NCI-H446 treated with DMSO at 0.1 percent for 48 hours (cell line): ENCODE measurements at regions not wholly inside any gene's neighbourhood (a gene's known extent, or its start where the extent isn't known, plus 50 kb on each side); places are given as distances from the start of the nearest gene placed in this dataset.
A peak's percentile ranks its signal among the peaks of the same experiment; 100 is the strongest.
"Not testable (repeated sequence)": the region's sequence is repeated elsewhere in the genome, so short reads cannot be mapped to it uniquely, and the experiment has no call there.

Experiments
- DNase-seq: peaks from one replicate; lab custom pipeline; 2025; lab: John Stamatoyannopoulos, UW

GRCh38 chr5:23451156-23451555 lies 56.3 kb upstream of the PRDM9 start:
- no peak for DNase-seq

- no peak for DNase-seq
Measured at GRCh38 chr5:23450187-23450586, 57.2 kb upstream of the PRDM9 start.

DNA sequence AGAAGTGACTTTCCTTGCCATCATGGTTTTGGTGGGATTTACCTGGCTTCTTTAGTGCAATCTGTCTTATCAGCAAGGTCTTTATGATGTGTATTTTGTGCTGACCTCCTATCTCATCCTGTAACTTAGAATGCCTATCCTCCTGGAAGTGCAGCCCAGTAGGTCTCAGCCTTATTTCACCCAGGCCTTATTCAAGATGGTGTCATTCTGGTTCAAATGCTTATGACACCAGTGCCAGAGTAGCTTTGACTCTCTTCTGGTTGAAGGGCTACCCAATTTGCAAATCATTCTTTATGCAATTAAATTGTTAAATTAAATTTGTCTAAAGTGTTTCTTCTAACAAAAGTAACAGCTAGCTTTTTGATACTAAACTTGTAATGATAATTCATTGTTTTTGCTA lies 58.8 kb upstream of the PRDM9 start:
- no peak for DNase-seq

DNA sequence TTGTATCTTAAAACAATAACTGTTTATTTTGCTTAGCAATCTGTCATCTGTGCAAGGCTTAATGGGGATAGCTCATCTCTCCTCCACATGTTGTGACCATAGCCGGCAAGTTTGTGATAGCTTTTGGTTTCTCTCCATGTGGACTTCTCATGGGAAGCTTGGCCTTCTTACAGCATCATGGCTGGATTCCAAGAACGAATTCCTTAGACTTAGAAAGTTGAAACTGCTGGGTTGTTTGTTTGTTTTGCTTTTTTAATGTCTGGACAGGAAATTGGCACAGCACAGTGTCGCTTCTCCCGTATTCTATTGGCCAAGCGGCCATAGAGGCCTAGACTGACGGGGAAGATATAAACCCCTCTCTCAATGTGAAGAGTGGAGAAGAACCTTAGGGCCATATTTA lies 61.0 kb upstream of the PRDM9 start:
- DNase-seq, result peak; percentile 33

DNA sequence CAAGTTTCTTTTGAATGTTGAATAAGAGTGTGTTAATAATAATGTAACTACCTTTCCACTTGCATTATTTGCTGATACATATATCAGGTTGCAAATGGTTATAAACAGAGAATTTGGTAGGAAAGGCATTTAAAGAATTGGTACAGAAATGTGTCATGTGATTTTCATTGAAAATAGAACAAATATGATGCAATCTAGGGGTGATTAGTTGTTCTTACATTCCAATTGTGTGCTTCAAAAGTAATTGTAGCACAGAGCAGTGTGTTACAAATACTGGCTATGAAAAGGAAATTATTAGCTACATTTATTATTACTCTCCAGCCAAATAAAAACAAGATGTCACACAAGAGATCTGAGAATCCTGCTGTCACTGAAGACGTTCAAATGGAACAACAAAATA lies 61.8 kb upstream of the PRDM9 start:
- no peak for DNase-seq

DNA sequence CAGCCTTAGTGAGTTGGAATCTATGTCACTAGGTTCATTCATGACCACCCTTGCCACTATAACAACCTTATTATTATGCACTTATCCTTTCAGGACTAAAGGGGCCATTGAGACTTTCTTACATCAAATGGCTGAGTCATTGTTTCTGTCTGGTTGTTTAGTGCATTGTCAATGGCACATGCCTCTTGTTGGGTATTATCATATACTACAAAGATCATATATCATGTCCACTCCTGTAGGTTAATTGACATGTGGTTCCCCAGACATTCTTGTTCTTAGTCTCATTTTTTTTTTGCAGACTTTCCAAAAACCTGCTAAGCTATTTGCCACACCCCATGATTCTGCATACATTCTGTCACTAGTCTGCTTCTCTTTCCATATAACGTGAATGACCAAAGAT lies 66.7 kb upstream of the PRDM9 start:
- no peak for DNase-seq

- DNase-seq, result no peak
Measured at GRCh38 chr5:23437011-23437410, 70.4 kb upstream of the PRDM9 start.

DNA sequence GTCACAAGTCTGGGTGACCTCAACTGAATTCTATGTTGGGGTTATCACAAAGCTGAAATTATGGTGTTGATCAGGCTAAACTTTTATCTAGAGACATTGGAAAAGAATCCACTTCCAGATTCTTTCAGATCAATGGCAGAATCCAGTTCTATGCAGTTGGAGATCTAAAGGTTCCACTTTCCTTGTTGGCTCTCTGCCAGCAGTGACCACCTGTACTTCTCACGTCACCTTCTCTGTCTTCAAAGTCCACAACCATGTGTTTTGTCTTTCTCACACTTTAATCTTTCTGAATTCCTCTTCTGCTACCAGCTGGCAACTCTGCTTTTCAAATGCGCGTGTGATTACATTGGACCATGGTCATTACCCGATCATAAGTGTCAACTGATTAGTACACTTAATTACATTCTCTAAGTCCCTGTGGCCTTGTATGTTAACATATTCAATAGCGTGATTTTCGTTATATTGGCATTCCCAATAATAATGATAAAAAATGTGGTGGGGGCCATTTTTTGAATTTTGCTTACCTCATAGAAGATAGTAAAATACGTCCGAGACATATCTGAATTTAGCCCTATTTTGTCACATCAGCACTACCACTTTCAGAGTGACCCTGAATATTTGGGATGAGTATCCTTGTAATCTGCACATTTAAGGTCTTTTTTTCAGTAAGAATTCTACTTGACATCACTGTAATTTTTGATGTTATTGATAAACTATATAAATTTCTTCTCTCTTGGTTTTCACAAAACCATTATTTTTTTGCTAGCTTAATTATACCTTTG lies 73.7 kb upstream of the PRDM9 start:
- DNase-seq, result no peak

- DNase-seq, result no peak
Measured at GRCh38 chr5:23428705-23429104, 78.7 kb upstream of the PRDM9 start.

GRCh38 chr5:23420214-23420613 lies 87.2 kb upstream of the PRDM9 start:
- DNase-seq, result not testable (repeated sequence)

DNA sequence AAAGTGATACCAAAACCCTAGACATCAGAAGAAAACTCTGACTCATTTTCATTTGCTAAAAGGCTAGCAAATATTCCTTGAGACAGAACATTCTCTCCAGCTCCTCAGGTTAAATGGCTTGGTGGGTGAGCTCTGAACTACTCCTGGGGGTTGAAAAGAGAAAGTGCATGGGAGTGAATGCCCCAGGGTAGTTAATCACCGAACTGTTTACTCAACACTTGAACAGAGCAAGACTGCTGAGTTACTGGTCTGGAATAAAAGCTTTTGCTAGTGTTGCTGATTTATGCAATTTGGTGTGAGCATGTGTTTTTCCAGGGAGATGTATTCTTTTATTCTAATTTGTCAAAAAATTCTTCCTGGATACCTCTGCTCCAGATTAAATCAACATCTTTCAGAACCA lies 88.3 kb upstream of the PRDM9 start:
- peak; percentile 28 for DNase-seq

DNA sequence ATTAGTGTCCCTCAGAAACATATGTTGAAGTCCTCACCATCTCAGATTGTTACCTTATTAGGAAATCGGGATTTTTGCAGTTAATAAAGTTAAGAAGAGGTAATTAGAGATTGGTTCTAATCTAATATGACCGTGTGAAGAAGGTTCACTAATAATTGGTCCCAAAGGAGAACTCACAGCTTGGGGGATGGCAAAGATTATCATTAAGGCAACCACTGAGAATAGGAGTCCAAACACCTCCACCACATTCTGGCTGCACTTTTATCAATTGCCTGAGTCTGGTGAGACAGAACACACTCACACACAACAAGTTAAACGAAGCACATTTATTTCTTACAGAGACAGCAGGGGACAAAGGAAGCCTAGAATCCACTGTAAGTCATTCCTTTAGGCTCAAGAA lies 94.9 kb upstream of the PRDM9 start:
- DNase-seq, result no peak

GRCh38 chr5:23411994-23412393 lies 95.4 kb upstream of the PRDM9 start:
- DNase-seq, result no peak

DNA sequence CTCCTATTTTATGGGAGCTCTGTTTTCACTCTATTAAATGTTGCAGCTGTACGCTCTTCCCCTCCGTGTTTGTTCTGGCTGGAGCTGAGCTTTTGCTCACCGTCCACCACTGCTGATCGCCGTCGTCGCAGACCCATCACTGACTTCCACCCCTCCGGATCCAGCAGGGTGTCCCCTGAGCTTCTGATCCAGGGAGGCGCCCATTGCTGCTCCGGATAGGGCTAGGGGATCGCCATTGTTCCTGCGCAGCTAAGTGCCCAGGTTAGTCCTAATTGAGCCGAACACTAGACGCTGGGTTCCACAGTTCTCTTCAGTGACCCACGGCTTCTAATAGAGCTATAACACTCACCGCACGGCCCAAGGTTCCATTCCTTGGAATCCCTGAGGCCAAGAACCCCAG lies 96.2 kb upstream of the PRDM9 start:
- no peak for DNase-seq

- DNase-seq, result not testable (repeated sequence)
Measured at GRCh38 chr5:23410775-23411174, 96.6 kb upstream of the PRDM9 start.

- DNase-seq, result no peak
Measured at GRCh38 chr5:23405316-23406068, 101.9 kb upstream of the PRDM9 start.

DNA sequence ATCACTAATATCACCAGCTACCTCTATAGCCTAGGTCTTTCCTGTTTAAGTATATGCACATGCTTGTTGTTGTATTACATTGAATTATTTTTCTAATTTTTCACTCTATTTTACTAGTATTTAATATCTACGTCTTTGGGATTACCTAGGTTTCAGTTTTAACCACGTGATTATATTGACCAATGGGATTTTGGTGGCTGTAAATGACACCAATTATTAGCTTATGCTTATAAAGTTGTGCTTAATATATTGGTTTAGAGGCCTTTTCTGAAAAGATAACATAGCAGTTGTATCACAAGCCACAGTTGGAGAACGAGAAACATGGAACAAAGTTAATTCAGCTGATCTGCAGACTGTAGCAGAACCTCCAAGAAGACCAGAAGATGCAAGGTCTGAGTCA lies 104.8 kb upstream of the PRDM9 start:
- no peak for DNase-seq

- no peak for DNase-seq
Measured at GRCh38 chr5:23400951-23401350, 106.5 kb upstream of the PRDM9 start.

DNA sequence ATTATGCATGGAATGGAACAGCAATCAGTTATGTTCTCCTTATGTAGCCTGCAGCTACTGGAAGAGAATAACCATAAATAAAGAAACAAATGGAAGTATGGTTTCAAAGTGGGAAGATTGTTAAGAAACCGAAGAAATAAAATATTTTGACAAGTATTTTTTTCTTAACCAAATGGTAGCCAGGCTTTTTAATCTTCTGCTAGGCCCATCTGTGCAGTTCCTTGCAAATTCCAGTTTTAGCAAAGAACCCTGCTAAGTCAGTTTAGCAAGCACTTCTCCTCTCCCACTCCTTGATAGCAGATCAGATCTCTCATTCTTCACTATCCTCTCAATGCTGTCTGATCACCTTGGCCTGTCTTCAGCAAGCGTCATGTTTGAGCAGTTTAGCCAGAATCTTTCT lies 111.1 kb upstream of the PRDM9 start:
- no peak for DNase-seq

- DNase-seq, result peak; percentile 66
Measured at GRCh38 chr5:23389291-23390101, 117.9 kb upstream of the PRDM9 start.

DNA sequence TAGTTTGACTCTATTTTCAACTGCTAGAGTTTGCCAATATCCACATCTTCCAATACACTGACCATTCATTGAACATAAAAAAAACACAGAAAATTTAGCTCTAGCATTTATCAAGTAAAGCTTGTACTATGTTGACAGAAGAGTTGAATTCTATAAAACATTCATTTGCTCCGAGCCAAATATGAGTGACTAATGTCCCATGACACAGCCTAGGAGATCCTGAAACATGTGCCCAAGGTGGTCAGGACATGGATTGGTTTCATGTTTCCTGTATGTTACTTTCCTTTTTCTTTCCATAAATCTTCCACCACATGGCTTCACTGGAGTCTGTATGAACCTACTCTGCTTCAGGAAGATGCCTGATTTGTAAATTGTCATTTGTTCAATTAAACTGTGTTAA lies 122.4 kb upstream of the PRDM9 start:
- no peak for DNase-seq

- no peak for DNase-seq
Measured at GRCh38 chr5:23372177-23372576, 135.2 kb upstream of the PRDM9 start.

DNA sequence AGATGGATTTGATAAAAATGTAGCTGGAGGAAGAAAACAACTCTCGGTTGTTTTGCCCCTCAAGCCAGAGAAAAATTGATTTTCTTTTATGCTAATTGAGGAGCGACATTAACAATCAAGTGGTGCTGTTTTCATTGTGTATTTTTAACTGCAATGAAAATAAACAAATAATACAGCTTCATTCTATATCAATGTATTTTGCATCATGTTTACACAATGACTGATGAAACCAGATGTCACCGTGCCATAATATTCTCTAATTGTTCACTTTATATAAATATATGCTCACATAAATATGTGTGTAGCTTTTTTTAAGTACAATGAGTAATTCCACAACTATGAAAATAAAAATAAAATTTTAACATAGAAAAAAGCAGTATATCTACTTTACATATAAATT lies 139.0 kb upstream of the PRDM9 start:
- DNase-seq, result no peak
